ENCODE measurements at regions not wholly inside any gene's neighbourhood (a gene's known extent, or its start where the extent isn't known, plus 50 kb on each side); places are given as distances from the start of the nearest gene placed in this dataset.
"Not testable (repeated sequence)": the region's sequence is repeated elsewhere in the genome, so short reads cannot be mapped to it uniquely, and the experiment has no call there.

GRCh38 chr3:81080608-81081007 is 680.8 kb downstream of the GBE1 start:
- Histone ChIP-seq H3K27ac (ENCODE audit: low read depth) (no peak overlapping the region), H3K4me3 (ENCODE audit: low read depth, low read length) (no peak overlapping the region), H3K36me3 (ENCODE audit: insufficient read depth) (no peaks in the 10 kb centered on the region), H3K4me1 (ENCODE audit: insufficient read depth) (no peaks in the 10 kb centered on the region)
- 61% methylated on average over 5 of the region's 5 CpGs for WGBS
- no peak for DNase-seq (ENCODE audit: extremely low spot score)

- Histone ChIP-seq H3K4me1 (ENCODE audit: insufficient read depth) (no peaks in the 10 kb centered on the region), H3K36me3 (ENCODE audit: insufficient read depth) (no peaks in the 10 kb centered on the region), H3K4me3 (ENCODE audit: low read depth, low read length) (no peak overlapping the region), H3K27ac (ENCODE audit: low read depth) (no peak overlapping the region)
- WGBS: 77% methylated on average over 4 of the region's 4 CpGs
- DNase-seq (ENCODE audit: extremely low spot score): no peak
These were observed 688.9 kb downstream of the GBE1 start for GRCh38 chr3:81072591-81072990.

DNA sequence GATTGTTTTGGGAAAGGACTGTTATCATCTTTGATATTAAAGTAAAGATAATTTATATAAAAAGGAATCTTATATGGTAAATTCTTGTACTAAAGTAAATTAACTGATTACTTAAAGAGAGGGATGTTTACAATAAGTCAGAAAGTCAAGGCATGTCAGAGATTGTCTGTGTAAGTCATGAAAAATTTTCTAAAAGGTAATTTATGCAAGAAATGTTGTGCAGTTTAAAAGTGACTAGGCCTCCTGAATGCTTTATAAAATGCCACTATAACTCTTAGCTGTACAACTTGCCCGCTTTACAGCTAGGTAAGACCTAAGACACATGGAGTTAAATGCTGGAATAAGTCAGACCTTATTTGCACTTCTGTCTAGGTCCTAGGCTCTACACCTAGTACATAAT is 692.9 kb downstream of the GBE1 start:
- no peak for DNase-seq (ENCODE audit: extremely low spot score)
- Histone ChIP-seq H3K4me3 (ENCODE audit: low read depth, low read length) (no peak overlapping the region), H3K27ac (ENCODE audit: low read depth) (no peak overlapping the region), H3K36me3 (ENCODE audit: insufficient read depth) (no peaks in the 10 kb centered on the region), H3K4me1 (ENCODE audit: insufficient read depth) (no peaks in the 10 kb centered on the region)
- 74% methylated on average over 1 of the region's 1 CpG for WGBS

- H3K4me1 ChIP-seq (ENCODE audit: insufficient read depth): no peaks in the 10 kb centered on the region
- H3K4me3 ChIP-seq (ENCODE audit: low read depth, low read length): no peak overlapping the region
- H3K27ac ChIP-seq (ENCODE audit: low read depth): no peak overlapping the region
- no peak for DNase-seq (ENCODE audit: extremely low spot score)
- H3K36me3 ChIP-seq (ENCODE audit: insufficient read depth): no peaks in the 10 kb centered on the region
These were observed 697.5 kb downstream of the GBE1 start for GRCh38 chr3:81063896-81064295.

GRCh38 chr3:81051133-81051532 is 710.3 kb downstream of the GBE1 start:
- H3K36me3 ChIP-seq (ENCODE audit: insufficient read depth); DNase-seq (ENCODE audit: extremely low spot score); H3K4me3 ChIP-seq (ENCODE audit: low read depth, low read length); H3K27ac ChIP-seq (ENCODE audit: low read depth); H3K4me1 ChIP-seq (ENCODE audit: insufficient read depth): not testable (repeated sequence)
- WGBS: no CpG with 5 or more reads among the region's 2 CpGs

DNA sequence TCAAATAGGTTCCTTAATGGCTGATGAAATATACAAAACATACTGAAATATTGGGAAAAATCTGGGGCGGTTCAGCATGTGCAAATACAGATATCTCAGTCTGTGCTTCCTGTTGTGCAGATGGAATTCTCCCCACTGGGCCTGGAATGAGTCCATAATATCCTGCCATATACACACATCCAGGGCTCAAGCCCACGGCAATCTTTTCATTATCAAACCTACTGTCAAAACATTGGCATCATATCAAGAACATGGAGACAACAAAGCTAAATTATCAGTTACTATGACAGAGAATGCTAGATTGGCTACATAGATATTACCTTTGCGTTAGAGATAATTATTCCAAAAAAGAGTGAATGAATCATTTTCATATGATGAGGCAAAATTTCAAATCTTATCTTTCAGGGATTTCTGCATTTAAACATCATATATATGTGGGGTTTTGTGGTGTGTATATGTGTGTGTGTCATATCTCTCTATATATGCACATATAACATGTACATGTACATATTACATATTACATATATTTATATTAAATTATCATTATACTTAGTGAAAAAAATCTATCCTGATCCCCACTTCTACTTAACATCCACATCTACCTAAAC is 713.3 kb downstream of the GBE1 start:
- no peak for DNase-seq (ENCODE audit: extremely low spot score)
- WGBS: 34% methylated on average over 3 of the region's 3 CpGs
- no peak overlapping the region for H3K4me3 ChIP-seq (ENCODE audit: low read depth, low read length)
- H3K36me3 ChIP-seq (ENCODE audit: insufficient read depth): no peaks in the 10 kb centered on the region
- H3K4me1 ChIP-seq (ENCODE audit: insufficient read depth): no peaks in the 10 kb centered on the region
- H3K27ac ChIP-seq (ENCODE audit: low read depth): no peak overlapping the region

GRCh38 chr3:81045976-81046375 is 715.5 kb downstream of the GBE1 start:
- Histone ChIP-seq H3K27ac (ENCODE audit: low read depth) (no peak overlapping the region), H3K4me3 (ENCODE audit: low read depth, low read length) (no peak overlapping the region), H3K36me3 (ENCODE audit: insufficient read depth) (no peaks in the 10 kb centered on the region), H3K4me1 (ENCODE audit: insufficient read depth) (no peaks in the 10 kb centered on the region)
- DNase-seq (ENCODE audit: extremely low spot score): no peak
- 35% methylated on average over 1 of the region's 1 CpG for WGBS

DNA sequence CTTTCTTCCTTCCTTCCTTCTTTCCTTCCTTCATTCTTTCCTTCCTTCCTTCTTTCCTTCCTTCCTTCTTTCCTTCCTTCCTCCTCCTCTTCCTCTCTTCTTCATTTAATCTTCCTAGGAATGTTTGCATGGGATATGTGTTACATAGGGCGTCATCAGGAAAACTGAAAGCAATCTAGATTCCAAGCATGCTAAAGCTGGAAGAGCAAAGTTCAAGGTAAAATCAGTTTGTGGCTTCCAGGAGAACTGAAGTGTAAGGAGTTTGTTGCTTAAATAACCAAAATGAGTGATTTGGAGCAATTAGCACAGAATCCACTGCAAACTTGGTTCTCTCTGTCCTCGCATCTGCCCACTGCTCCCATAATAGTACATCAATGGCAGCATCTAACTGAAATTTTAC is 716.2 kb downstream of the GBE1 start:
- H3K27ac ChIP-seq (ENCODE audit: low read depth): no peak overlapping the region
- no peaks in the 10 kb centered on the region for H3K36me3 ChIP-seq (ENCODE audit: insufficient read depth)
- 88% methylated on average over 2 of the region's 2 CpGs for WGBS
- H3K4me3 ChIP-seq (ENCODE audit: low read depth, low read length): no peak overlapping the region
- H3K4me1 ChIP-seq (ENCODE audit: insufficient read depth): no peaks in the 10 kb centered on the region
- DNase-seq (ENCODE audit: extremely low spot score): no peak

GRCh38 chr3:81043660-81044199 is 717.7 kb downstream of the GBE1 start:
- no peak overlapping the region for H3K4me3 ChIP-seq (ENCODE audit: low read depth, low read length)
- no peak for DNase-seq (ENCODE audit: extremely low spot score)
- H3K27ac ChIP-seq (ENCODE audit: low read depth): no peak overlapping the region
- H3K4me1 ChIP-seq (ENCODE audit: insufficient read depth): no peaks in the 10 kb centered on the region
- H3K36me3 ChIP-seq (ENCODE audit: insufficient read depth): no peaks in the 10 kb centered on the region
- 66% methylated on average over 3 of the region's 3 CpGs for WGBS

DNA sequence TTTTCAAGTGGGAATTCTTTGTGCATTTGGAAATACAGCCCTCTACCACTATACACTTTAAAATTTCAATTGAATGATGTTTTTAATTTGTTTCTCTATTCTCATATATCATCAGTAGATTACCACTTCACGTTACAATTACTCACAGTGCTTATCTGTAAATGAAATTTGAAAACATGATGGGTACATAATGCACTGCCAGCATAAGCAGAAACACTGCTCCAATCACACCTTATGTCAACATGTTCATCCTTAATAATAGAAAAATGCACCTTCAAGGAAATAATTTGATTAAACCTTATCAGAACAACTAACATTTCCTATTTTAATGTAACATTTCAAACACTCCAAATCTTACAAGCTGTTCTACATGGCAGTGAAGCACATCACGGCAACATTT is 718.4 kb downstream of the GBE1 start:
- 55% methylated on average over 2 of the region's 2 CpGs for WGBS
- Histone ChIP-seq H3K4me1 (ENCODE audit: insufficient read depth) (no peaks in the 10 kb centered on the region), H3K27ac (ENCODE audit: low read depth) (no peak overlapping the region), H3K36me3 (ENCODE audit: insufficient read depth) (no peaks in the 10 kb centered on the region), H3K4me3 (ENCODE audit: low read depth, low read length) (no peak overlapping the region)
- DNase-seq (ENCODE audit: extremely low spot score): no peak

GRCh38 chr3:81041331-81041730 is 720.1 kb downstream of the GBE1 start:
- WGBS: 69% methylated on average over 2 of the region's 2 CpGs
- H3K4me1 ChIP-seq (ENCODE audit: insufficient read depth): no peaks in the 10 kb centered on the region
- no peak overlapping the region for H3K4me3 ChIP-seq (ENCODE audit: low read depth, low read length)
- H3K36me3 ChIP-seq (ENCODE audit: insufficient read depth): no peaks in the 10 kb centered on the region
- no peak for DNase-seq (ENCODE audit: extremely low spot score)
- H3K27ac ChIP-seq (ENCODE audit: low read depth): no peak overlapping the region

DNA sequence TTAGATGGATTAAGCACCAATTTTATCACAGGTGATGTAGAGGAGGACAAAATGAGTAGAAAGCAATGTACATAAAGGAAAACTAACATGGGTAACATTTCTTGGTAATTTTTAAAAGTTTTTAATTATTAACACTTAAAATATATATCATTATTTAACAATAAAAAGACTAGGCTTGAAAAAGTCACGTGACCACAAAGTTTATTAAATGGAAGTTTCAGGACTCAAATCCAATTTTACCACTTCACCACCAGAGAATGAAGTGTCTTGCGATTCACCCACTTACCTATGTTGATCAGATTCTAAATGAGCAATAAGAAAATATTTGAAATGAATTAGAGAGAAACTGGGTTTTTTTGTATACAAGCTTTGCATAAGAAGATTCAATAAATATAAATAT is 721.3 kb downstream of the GBE1 start:
- Histone ChIP-seq H3K4me1 (ENCODE audit: insufficient read depth) (no peaks in the 10 kb centered on the region), H3K27ac (ENCODE audit: low read depth) (no peak overlapping the region), H3K4me3 (ENCODE audit: low read depth, low read length) (no peak overlapping the region), H3K36me3 (ENCODE audit: insufficient read depth) (no peaks in the 10 kb centered on the region)
- WGBS: 79% methylated on average over 2 of the region's 2 CpGs
- no peak for DNase-seq (ENCODE audit: extremely low spot score)

DNA sequence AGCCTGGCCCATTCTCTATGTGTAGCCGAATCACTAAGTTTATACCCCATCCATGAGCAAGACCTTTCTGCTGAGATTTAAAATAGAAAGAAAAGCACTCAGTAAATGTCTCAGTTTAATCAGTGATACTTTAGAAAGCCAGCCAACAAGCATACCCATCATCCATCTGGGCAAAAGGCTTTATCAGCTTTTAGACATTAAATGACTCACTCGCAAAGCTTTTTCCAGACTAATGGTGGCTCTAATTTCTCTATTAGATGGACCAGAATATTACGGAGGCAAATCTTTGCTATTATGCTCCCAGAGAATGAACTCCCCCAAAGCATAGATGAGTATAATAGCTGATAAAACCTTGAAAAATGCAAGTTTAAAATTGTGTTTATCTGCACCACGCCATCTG is 727.8 kb downstream of the GBE1 start:
- H3K4me1 ChIP-seq (ENCODE audit: insufficient read depth): no peaks in the 10 kb centered on the region
- 77% methylated on average over 4 of the region's 4 CpGs for WGBS
- H3K27ac ChIP-seq (ENCODE audit: low read depth): no peak overlapping the region
- no peaks in the 10 kb centered on the region for H3K36me3 ChIP-seq (ENCODE audit: insufficient read depth)
- no peak overlapping the region for H3K4me3 ChIP-seq (ENCODE audit: low read depth, low read length)
- no peak for DNase-seq (ENCODE audit: extremely low spot score)

GRCh38 chr3:81033185-81033584 is 728.3 kb downstream of the GBE1 start:
- Histone ChIP-seq H3K36me3 (ENCODE audit: insufficient read depth) (no peaks in the 10 kb centered on the region), H3K4me3 (ENCODE audit: low read depth, low read length) (no peak overlapping the region), H3K27ac (ENCODE audit: low read depth) (no peak overlapping the region), H3K4me1 (ENCODE audit: insufficient read depth) (no peaks in the 10 kb centered on the region)
- 75% methylated on average over 2 of the region's 2 CpGs for WGBS
- no peak for DNase-seq (ENCODE audit: extremely low spot score)

DNA sequence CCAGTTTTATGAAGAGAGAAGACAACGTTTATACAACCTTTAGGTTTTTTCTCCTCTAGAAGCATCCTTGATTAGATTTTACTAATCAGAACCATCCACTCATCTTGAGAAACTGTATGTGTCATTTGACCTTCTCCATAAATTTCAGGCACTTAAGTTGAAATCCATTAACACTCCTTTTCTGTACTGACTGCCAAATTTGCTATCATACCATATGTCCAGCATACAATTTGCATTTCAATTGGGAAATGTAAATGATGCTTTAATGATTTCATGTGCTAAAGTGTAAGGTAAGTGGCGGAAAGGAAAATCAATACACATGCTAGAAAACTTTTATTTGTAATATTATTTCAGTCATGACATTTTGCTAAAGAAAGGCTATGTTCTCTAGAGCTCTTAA is 731.6 kb downstream of the GBE1 start:
- Histone ChIP-seq H3K4me3 (ENCODE audit: low read depth, low read length) (no peak overlapping the region), H3K4me1 (ENCODE audit: insufficient read depth) (no peaks in the 10 kb centered on the region), H3K27ac (ENCODE audit: low read depth) (no peak overlapping the region), H3K36me3 (ENCODE audit: insufficient read depth) (no peaks in the 10 kb centered on the region)
- DNase-seq (ENCODE audit: extremely low spot score): no peak
- 53% methylated on average over 2 of the region's 2 CpGs for WGBS
